ENCODE measurements at regions not wholly inside any gene's neighbourhood (a gene's known extent, or its start where the extent isn't known, plus 50 kb on each side); places are given as distances from the start of the nearest gene placed in this dataset.

- H2AFZ ChIP-seq (ENCODE audit: low read depth, low read length), result no peak overlapping the region
- peaks cover 35% of the 10 kb centered on the region for H3K27me3 ChIP-seq (ENCODE audit: low read depth, low read length)
- H3K36me3 ChIP-seq (replicated peaks; ENCODE audit: low read depth, low read length), result no peaks in the 10 kb centered on the region
- H3K4me1 ChIP-seq (ENCODE audit: low read length), result no peaks in the 10 kb centered on the region
- no peak overlapping the region for H3K4me2 ChIP-seq (ENCODE audit: low read length)
- no peaks in the 10 kb centered on the region for H3K79me2 ChIP-seq (ENCODE audit: low read length)
- H3K9me3 ChIP-seq (ENCODE audit: insufficient read depth, low read length), result no peaks in the 10 kb centered on the region
- H3K4me3 ChIP-seq (ENCODE audit: low read length), result no peak overlapping the region
- H3K9ac ChIP-seq (ENCODE audit: low read length), result no peak overlapping the region
- no peaks in the 10 kb centered on the region for H4K20me1 ChIP-seq (ENCODE audit: insufficient read depth, low read length)
- TF ChIP-seq EZH2phosphoT487 (IDR thresholded peaks at IDR 0.05; ENCODE audit: low read depth) (no peak), CTCF (IDR thresholded peaks at IDR 0.05; ENCODE audit: low read depth, low read length) (no peak)
- no peak overlapping the region for H3K27ac ChIP-seq (ENCODE audit: low read length)
These were observed 91.9 kb upstream of the NXT1 start for GRCh38 chr20:23258747-23259121.

- no peaks in the 10 kb centered on the region for H3K79me2 ChIP-seq (ENCODE audit: low read length)
- no peak overlapping the region for H3K4me2 ChIP-seq (ENCODE audit: low read length)
- H3K36me3 ChIP-seq (replicated peaks; ENCODE audit: low read depth, low read length), result no peaks in the 10 kb centered on the region
- no peaks in the 10 kb centered on the region for H4K20me1 ChIP-seq (ENCODE audit: insufficient read depth, low read length)
- H3K9me3 ChIP-seq (ENCODE audit: insufficient read depth, low read length), result no peaks in the 10 kb centered on the region
- H3K27ac ChIP-seq (ENCODE audit: low read length), result no peak overlapping the region
- no peak for TF ChIP-seq EZH2phosphoT487 (IDR thresholded peaks at IDR 0.05; ENCODE audit: low read depth)
- TF ChIP-seq CTCF (IDR thresholded peaks at IDR 0.05; ENCODE audit: low read depth, low read length), result no peak
- peaks cover 41% of the 10 kb centered on the region for H3K27me3 ChIP-seq (ENCODE audit: low read depth, low read length)
- no peak overlapping the region for H3K9ac ChIP-seq (ENCODE audit: low read length)
- no peaks in the 10 kb centered on the region for H3K4me1 ChIP-seq (ENCODE audit: low read length)
- H2AFZ ChIP-seq (ENCODE audit: low read depth, low read length), result no peak overlapping the region
- no peak overlapping the region for H3K4me3 ChIP-seq (ENCODE audit: low read length)
These were observed 92.5 kb upstream of the NXT1 start for GRCh38 chr20:23257848-23258746.

- Histone ChIP-seq H2AFZ (ENCODE audit: low read depth, low read length) (no peak overlapping the region), H3K4me2 (ENCODE audit: low read length) (no peak overlapping the region), H3K36me3 (replicated peaks; ENCODE audit: low read depth, low read length) (no peaks in the 10 kb centered on the region), H3K27ac (ENCODE audit: low read length) (no peak overlapping the region), H3K27me3 (ENCODE audit: low read depth, low read length) (peaks cover 41% of the 10 kb centered on the region), H3K9ac (ENCODE audit: low read length) (no peak overlapping the region), H3K79me2 (ENCODE audit: low read length) (no peaks in the 10 kb centered on the region), H3K4me3 (ENCODE audit: low read length) (no peak overlapping the region), H4K20me1 (ENCODE audit: insufficient read depth, low read length) (no peaks in the 10 kb centered on the region), H3K4me1 (ENCODE audit: low read length) (no peaks in the 10 kb centered on the region), H3K9me3 (ENCODE audit: insufficient read depth, low read length) (no peaks in the 10 kb centered on the region)
- TF ChIP-seq EZH2phosphoT487 (IDR thresholded peaks at IDR 0.05; ENCODE audit: low read depth) (no peak), CTCF (IDR thresholded peaks at IDR 0.05; ENCODE audit: low read depth, low read length) (no peak)
These were observed 93.4 kb upstream of the NXT1 start for GRCh38 chr20:23257106-23257761.

- no peaks in the 10 kb centered on the region for H3K9me3 ChIP-seq (ENCODE audit: insufficient read depth, low read length)
- H4K20me1 ChIP-seq (ENCODE audit: insufficient read depth, low read length), result no peaks in the 10 kb centered on the region
- H3K27me3 ChIP-seq (ENCODE audit: low read depth, low read length), result peaks cover 53% of the 10 kb centered on the region
- no peak overlapping the region for H3K4me3 ChIP-seq (ENCODE audit: low read length)
- no peak overlapping the region for H3K9ac ChIP-seq (ENCODE audit: low read length)
- TF ChIP-seq CTCF (IDR thresholded peaks at IDR 0.05; ENCODE audit: low read depth, low read length) (no peak), EZH2phosphoT487 (IDR thresholded peaks at IDR 0.05; ENCODE audit: low read depth) (no peak)
- no peaks in the 10 kb centered on the region for H3K36me3 ChIP-seq (replicated peaks; ENCODE audit: low read depth, low read length)
- no peak overlapping the region for H2AFZ ChIP-seq (ENCODE audit: low read depth, low read length)
- no peaks in the 10 kb centered on the region for H3K79me2 ChIP-seq (ENCODE audit: low read length)
- H3K4me1 ChIP-seq (ENCODE audit: low read length), result no peaks in the 10 kb centered on the region
- H3K27ac ChIP-seq (ENCODE audit: low read length), result no peak overlapping the region
- no peak overlapping the region for H3K4me2 ChIP-seq (ENCODE audit: low read length)
These were observed 94.7 kb upstream of the NXT1 start for GRCh38 chr20:23255716-23256385.
